D721Med (cell line): ENCODE measurements at regions not wholly inside any gene's neighbourhood (a gene's known extent, or its start where the extent isn't known, plus 50 kb on each side); places are given as distances from the start of the nearest gene placed in this dataset.

Experiments used
- DNase-seq: peaks from one replicate; pipeline ENCODE4 v3.0.0; 2011; ENCODE audit warnings: low spot score; ENCODE audit not compliant: insufficient read length
- FAIRE-seq: peaks from 2 replicates; lab custom pipeline; 2011; peaks lifted over from hg19 to GRCh38; lab: Jason Lieb, UNC
- TF ChIP-seq, protein P1 (sequence below): IDR thresholded peaks from 2 replicates; pipeline ENCODE4 v1.5.1; 2012; ENCODE audit warnings: mild to moderate bottlenecking, control low read depth; ENCODE audit not compliant: insufficient read depth; ENCODE audit errors: missing control alignments

DNA sequence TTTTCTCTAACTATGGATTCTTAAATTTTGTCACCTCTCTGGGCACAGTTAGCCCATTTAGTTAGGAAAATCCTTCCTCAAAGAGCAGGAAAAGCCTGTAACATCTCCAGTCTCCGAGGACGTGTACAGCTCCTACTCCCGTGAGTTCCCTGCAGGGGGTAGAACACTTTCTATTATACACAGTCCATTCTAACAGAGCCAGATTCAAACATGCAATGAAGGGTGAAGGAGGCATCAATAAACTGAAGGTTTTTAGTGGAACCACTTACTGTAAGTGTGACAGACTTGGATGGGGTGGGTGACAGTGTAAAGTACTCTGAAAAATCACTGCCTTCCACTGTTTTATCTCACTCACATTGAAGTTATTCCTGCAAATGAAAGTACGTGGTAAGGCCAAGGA is 204.7 kb upstream of the DACH1 start:
- TF ChIP-seq, protein P1, sequence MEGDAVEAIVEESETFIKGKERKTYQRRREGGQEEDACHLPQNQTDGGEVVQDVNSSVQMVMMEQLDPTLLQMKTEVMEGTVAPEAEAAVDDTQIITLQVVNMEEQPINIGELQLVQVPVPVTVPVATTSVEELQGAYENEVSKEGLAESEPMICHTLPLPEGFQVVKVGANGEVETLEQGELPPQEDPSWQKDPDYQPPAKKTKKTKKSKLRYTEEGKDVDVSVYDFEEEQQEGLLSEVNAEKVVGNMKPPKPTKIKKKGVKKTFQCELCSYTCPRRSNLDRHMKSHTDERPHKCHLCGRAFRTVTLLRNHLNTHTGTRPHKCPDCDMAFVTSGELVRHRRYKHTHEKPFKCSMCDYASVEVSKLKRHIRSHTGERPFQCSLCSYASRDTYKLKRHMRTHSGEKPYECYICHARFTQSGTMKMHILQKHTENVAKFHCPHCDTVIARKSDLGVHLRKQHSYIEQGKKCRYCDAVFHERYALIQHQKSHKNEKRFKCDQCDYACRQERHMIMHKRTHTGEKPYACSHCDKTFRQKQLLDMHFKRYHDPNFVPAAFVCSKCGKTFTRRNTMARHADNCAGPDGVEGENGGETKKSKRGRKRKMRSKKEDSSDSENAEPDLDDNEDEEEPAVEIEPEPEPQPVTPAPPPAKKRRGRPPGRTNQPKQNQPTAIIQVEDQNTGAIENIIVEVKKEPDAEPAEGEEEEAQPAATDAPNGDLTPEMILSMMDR, result no peak

DNA sequence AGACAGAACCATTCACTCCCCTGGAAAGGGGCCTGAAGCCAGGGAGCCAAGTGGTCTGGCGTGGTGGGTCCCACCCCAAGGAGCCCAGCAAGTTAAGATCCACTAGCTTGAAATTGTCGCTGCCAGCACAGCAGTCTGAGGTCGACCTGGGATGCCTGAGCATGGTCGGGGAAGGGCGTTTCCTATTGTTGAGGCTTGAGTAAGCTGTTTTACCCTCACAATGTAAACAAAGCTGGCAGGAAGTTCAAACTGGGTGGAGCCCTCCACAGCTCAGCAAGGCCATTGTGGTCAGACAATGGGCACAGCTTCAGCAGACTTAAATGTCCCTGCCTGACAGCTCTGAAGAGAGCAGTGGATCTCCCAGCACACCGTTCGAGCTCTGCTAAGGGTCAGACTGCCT is 195.6 kb upstream of the DACH1 start:
- TF ChIP-seq, protein P1, result no peak
- DNase-seq, result no peak
- no peak for FAIRE-seq

More for the DNA sequence above, 204.7 kb upstream of the DACH1 start:
- FAIRE-seq, result no peak
- DNase-seq, result no peak

DNA sequence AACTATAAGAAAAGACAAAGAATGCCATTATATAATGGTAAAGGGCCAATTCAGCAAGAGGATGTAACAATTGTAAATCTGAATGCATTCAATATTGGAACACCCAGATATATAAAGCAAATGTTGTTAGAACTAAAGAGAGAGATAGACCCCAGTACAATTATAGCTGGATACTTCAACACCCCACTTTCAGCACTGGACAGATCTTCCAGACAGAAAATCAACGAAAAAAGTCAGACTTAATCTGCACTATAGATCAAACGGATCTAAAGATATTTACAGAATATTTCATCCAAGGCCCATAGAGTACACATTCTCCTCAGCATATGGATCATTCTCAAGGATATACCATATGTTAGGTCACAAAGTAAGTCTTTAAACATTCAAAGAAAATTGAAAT is 194.6 kb upstream of the DACH1 start:
- TF ChIP-seq, protein P1, result no peak
- DNase-seq, result no peak
- FAIRE-seq, result no peak

DNA sequence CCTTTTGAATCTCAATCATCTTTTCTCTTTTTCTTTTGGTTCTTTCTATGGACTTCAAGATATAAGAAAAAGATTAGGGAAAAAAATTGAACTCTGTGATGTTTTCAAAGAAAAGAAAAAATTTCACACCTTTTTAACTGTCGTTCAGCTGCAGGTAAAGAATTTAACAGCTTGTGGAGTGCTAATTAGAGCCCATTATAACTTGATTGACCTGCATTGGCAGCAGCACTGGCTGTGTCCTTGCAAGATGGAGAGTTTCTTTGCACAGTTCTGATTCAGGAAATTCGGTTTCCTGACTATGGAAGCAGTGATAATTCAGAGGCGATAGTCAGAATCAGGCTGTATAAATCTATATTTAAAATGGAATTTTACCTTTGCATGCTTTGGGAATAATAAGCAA is 183.2 kb upstream of the DACH1 start:
- FAIRE-seq (no peak), DNase-seq (no peak)
- TF ChIP-seq, protein P1, result no peak

DNA sequence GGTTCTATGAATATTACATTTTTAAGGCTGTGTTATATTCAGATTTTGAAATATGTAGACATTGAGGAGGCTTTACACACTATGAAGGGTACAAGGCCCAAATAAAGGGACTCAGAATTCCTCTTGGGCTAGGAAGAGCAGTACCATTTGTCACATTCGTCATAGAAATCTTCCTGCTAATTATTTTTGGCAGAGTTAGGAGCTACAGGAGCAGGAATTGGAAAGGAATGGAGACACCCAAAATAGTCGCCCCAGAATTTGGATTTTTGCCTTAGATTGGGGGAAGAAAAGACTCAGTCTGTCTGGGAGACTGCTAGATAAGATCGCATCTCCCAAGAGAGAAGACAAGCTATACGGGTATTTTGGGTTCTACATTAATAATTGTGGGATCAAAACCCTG is 176.4 kb upstream of the DACH1 start:
- no peak for FAIRE-seq
- no peak for DNase-seq
- TF ChIP-seq, protein P1, result no peak

DNA sequence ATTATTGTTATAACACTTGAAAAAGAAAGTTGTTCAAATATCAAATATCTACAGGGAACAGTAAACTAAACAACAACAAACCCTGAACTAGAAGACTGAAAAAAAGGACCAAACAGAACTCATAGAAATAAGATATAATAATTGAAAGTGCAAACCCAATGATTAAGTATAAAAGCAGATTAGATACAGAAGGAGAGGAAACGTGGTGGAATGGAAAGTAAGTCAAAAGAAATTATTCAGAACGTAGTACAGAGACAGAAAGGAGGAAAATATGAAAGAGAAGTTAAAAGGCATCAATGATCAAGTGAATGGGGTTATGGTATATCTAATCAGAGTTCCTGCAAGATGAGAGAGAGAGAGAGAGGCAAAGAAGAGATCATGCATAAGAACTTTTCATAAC is 174.2 kb upstream of the DACH1 start:
- TF ChIP-seq, protein P1, result no peak
- FAIRE-seq (no peak), DNase-seq (no peak)

DNA sequence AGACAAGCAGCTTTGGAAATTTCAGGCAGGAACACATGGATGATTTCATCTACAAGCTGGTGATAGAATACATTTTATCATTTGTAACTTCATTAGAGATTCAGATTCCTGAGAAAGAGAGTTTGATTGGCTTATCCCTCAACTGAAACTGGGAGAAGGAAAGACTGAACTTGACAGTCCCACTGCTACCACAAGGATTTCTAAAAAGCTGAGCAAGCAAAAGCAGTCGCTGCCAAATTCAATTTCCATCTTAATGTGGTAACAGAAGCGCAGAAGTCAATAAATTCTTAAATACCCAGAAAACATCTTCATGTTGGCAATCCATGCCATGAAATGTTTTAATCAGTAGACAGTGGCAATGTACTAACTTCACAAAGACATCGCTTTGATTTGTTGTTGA is 172.1 kb upstream of the DACH1 start:
- DNase-seq (no peak), FAIRE-seq (no peak)
- TF ChIP-seq, protein P1, result no peak
